ENCODE measurements at regions not wholly inside any gene's neighbourhood (a gene's known extent, or its start where the extent isn't known, plus 50 kb on each side); places are given as distances from the start of the nearest gene placed in this dataset.
"Not testable (repeated sequence)": the region's sequence is repeated elsewhere in the genome, so short reads cannot be mapped to it uniquely, and the experiment has no call there.

DNA sequence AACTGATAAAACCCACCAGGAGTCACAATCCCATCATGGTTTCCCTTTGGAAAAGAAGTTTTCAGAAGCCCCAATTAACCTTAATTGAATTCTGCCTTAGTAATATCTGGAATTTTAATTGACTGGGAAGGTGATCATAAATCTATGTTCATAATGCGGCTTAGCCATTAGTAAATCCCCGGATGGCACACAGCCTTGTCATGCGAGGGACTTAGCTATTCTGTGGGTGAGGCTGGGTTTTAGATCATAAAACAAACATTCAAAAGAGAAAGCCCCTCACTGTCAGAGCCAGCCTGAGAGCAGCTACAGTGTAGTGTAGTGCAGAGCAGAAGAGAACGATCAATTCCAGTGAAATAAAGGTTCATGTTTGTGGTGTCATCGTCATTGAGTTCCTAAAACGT, 124.0 kb upstream of the NOCT start:
- DNase-seq, result no peak

DNA sequence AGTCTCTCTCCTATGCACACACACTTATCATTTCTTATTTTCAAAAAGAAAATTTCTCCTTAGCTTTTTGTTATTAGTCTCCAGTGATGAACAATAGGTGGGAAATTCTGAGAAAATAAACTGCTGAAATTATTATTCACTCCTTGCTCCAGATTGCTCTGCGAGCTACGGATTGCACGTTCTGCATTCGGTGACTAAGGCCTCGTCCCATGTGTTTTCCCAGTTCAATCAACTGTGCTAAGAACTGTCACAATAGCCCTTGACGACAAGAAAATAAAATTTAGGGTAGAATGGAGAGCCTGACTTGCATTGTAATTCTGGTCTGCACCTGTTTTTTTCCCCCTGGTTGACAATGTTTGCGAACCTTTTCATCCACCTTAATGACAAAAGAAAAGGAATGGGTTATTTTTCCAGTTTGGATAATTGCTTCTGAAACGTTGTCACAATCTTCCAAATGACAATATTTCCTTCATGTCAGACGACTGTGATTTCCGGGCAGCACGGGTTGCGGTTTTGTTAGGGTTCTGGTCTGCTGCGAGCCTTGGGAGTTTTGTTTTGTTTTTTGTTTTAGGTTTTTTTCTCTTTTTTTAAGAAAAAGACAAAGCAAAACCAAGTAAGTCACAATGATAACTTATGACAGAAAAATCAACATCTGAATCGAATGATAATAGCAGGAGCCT, 124.5 kb upstream of the NOCT start:
- DNase-seq, result no peak

- DNase-seq, result no peak
These were observed 126.4 kb upstream of the NOCT start for GRCh38 chr4:138889216-138889615.

DNA sequence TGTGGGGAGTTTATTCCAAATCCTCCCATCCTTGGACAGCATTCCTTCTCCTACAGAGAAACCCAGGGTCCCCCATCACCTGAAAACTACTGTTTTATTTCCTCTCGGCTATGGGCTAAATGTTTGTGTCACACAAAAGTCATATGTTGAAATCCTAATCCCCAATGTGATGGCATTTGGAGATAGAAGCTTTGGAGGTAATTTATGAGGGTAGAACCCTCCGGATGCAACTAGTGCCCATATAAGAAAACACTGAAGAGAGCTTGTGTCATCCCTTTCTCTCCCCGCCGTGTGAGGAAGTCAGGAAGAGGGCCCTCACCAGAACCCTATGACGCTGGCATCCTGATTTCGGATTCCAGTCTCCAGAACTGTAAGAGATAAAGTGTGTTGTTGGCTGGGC, 127.8 kb upstream of the NOCT start:
- DNase-seq, result no peak

- DNase-seq, result no peak
These were observed 128.2 kb upstream of the NOCT start for GRCh38 chr4:138887341-138887740.

DNA sequence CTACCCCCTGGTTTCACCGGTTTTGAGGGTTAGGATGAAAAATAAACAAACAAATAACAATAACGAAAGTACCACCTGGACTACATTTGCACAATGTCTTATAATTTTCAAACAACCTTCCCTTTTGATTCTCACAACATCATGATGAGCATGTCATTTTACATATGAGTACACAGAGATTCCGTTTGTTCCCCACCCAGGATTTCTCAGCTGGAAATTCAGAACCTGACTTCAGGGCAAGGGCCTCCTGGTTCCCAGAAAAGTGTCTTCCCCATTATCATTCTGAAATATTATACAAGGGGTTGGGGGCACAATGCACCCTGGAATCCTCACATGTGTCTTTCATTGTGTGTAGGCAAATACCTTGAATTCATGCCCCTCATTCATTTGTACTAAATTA, 135.8 kb upstream of the NOCT start:
- no peak for DNase-seq

- DNase-seq, result no peak
These were observed 139.5 kb upstream of the NOCT start for GRCh38 chr4:138875891-138876608.

DNA sequence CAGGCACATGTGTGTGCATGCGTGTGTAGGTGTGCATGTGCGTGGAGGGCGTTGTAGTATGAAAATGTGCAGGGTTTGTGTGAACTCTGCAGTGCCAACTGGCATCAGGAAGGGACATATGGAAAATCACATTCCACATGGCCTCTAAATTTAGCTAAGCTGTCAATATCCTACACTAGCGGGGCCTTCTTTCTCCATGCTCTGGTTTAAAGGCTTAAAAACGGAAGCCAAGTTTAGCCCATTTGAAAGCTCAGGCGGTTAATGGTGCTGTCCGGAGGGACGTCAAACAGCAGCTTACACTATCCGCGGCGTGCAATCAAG, 144.1 kb upstream of the NOCT start:
- DNase-seq, result no peak

DNA sequence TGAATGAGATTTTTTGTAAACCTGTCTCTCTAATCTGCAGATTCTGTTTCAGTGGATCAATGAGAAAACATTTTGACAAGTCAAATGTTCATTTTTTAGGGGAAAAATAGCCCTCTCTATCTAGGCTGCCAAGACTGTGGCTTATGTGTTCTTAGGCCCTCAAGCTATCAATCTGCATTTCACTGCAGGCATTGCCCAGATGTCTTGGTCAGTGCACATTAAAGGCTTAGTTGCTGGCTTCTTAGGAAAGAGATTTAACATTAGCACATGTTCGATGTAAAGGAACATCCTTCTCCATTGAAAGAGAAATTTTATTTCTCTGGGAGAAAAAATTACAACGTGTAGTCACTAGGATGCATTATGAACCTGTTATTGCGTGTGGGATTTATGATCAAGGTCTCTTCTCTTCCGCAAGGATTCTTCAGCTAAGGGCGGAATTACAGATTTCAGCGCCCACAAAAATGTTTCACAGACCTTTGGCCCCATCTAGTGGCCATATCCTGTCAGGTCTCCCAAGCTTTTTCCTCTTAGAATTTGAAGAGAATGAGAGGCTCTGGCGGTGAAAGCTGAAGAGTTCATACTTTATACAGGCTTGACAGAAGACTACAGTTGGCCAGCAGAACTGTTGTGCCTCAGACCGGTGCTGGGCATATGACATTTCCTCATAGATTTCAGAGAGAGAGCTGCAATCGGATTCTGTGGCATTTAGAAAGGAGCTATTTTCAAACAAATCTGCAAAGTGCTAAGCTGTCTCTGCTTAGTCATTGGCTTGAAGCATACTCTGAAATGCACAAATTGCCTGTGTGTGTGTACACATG, 144.6 kb upstream of the NOCT start:
- DNase-seq, result peak; percentile 67

- DNase-seq, result no peak
These were observed 145.9 kb upstream of the NOCT start for GRCh38 chr4:138869631-138870030.

DNA sequence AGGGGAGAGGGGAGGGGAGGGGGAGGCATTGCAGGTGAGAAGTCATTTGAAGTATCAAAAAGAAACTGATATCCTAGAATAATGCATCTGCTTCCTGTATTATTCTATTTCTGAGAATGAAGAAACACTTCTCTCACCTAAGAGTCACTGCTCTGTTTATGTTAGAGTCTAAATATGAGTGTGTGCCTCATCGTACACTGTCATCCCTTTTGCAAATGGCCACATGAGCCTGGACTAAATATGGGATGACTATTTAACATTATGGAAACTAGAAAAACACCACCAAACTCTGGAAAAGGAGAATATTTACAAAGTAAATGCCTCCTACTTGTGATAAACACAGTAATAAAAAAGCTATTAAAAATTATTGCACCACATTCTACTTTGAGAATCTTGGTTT, 146.4 kb upstream of the NOCT start:
- DNase-seq, result no peak

DNA sequence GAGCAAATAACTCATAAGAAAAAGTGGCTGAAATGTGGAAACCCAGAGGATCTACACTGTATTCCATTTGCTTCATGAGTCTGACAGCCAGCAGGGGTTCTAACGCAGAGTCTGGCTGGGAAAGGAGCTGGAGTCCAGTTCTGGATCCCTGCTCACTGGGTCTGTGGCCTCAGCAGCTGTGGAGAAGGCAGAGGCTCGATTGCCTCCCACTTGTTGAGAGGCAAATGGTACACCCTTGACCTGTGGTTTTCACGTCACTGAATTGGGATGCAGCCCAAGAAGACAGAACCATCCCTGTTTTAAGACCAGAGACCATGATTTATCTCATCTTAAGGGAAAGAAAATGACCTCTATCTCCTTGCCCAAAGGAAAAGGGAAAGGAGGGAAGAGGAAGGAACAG, 147.0 kb upstream of the NOCT start:
- no peak for DNase-seq

DNA sequence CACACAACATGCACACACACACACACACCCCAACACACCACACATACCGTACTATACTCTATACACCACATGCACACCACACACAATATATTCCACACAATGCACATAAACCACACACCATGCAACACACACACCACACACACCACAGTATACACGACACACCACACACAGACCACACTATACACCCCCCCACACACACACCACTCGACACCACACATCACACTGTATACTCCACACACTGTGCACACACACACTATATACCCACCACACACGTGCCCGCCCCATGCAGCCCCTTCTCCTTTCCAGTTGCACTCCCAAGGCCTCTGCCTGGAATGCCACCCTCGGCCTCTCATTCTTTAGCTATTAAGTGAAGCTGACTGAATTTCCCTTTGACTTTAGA, 148.2 kb upstream of the NOCT start:
- no peak for DNase-seq

- no peak for DNase-seq
These were observed 149.3 kb upstream of the NOCT start for GRCh38 chr4:138866314-138866713.

DNA sequence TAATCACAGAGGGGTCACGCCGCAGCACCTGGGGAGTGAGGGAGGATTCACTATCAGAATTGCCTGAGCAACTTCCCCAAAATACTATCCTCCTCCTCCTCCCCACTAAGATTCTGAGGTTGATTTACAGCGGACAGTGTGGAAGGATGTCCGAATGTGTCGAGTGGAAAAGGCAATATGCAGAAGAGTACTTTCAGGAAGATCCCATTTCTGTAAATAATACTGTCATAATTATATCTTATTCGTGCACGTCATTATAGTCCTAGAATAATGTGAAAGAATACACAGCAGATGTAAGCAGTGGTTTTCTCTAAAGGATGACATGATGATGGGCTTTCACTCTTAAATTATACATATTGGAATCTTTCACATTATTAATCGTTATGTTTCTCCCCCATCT, 149.8 kb upstream of the NOCT start:
- no peak for DNase-seq

GRCh38 chr4:138864961-138865720, 150.4 kb upstream of the NOCT start:
- DNase-seq, result no peak

GRCh38 chr4:138863160-138863559, 152.4 kb upstream of the NOCT start:
- DNase-seq, result no peak

- DNase-seq, result no peak
These were observed 154.4 kb upstream of the NOCT start for GRCh38 chr4:138861135-138861534.

- DNase-seq, result not testable (repeated sequence)
These were observed 155.2 kb upstream of the NOCT start for GRCh38 chr4:138860357-138860756.

GRCh38 chr4:138859254-138859653, 156.3 kb upstream of the NOCT start:
- no peak for DNase-seq

DNA sequence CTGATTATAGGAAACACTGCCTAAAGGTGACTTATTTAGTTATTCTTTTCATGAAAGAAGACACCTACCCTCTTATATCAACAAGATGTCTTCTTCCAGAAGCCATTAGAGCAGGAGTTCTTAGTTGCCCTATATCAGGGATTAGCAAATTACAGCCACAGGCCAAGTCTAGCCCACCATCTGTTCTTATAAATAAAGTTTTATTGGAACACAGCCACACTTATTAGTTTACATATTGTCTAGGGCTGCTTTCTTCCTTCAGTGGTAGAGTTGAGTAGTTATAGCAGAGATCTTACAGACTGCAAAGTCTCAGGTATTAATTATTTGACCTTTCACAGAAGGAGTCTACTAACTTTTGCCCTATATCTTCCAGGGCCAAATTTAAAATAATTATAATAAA, 157.2 kb upstream of the NOCT start:
- DNase-seq, result no peak

DNA sequence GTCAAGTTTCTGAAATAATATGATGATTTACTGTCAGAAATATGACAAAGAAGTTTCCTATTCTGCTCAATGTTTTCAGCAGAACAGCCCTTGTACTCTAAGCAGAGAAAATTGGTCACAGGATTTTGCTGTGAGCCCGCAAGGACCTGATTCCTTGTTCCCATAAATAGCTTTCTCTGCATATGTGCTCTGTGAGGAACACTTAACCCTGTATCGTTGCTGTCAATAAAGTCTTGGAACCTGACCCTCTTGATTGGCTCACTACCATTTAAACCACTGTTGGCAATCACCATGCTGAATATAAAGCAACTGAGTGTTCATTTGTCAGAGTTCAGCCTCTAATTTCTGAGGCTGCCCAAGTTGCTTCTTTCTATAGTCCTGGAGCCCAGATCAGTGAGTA, 158.2 kb upstream of the NOCT start:
- no peak for DNase-seq

DNA sequence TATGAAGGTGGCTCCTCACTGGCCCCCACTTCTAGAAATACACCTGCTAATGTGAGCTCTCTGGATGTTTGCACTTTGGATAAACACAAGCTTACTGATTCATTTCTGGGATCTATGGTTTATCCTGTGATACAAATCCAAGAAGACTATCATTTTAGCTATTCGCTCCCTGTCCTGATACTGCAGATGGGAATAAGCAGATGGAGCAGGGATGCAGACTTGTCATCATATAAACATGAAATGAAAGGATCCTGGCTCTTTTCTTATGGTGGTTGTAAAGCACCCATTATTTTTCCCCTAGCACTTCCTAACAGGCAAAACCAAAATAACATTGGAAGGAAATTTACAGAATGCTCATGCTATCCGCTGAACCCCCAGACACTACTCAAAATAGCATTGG, 162.9 kb upstream of the NOCT start:
- DNase-seq, result no peak

All from NCI-H510A treated with DMSO at 0.1 percent for 48 hours (cell line).